ENCODE measurements at regions not wholly inside any gene's neighbourhood (a gene's known extent, or its start where the extent isn't known, plus 50 kb on each side); places are given as distances from the start of the nearest gene placed in this dataset.

DNA sequence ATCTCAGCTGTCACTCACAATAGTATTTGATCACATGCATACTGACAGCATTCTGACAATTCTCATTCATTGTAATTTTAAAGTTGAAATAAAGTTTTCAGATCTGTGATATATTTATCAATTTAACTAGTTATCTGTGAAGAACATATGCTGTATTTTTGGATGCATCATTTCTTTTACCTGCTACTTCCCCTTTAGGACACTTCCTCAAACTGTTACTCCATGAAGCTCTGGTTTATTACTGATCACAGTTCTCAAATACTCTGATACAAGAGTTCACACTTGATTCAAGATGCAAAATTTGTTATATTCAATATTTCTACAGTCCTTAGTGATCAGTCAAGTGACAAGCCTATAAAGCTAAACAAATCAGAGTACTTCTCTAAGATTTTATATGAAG is 1655.2 kb downstream of the LRRC4C start:
- TF ChIP-seq CTCF (IDR thresholded peaks at IDR 0.05) = no peak
- TF ChIP-seq POLR2A (IDR thresholded peaks at IDR 0.05) = no peak

Data from lower leg skin (tissue), 3 donors.